T-helper 1 cell treated with Interleukin-12 subunit alpha and Interleukin-12 subunit beta and Interleukin-4 antibody, amounts not matched to agents 30 ng/mL and 1 ng/mL, for 36 hours (primary cell): ENCODE measurements at regions not wholly inside any gene's neighbourhood (a gene's known extent, or its start where the extent isn't known, plus 50 kb on each side); places are given as distances from the start of the nearest gene placed in this dataset.
"Not testable (repeated sequence)": the region's sequence is repeated elsewhere in the genome, so short reads cannot be mapped to it uniquely, and the experiment has no call there.

Source experiments
- intact Hi-C: fragments of 100-400 bp; cut with micrococcal nuclease; formaldehyde crosslinking; loops from one replicate; pipeline ENCODE4 v1.15.1; 2024

GRCh38 chr7:85896531-85896930 is 709.7 kb upstream of the SEMA3D start:
- intact Hi-C loops = no loop called here

- intact Hi-C loops = no loop called here
Observed at GRCh38 chr7:85895835-85896234, 709.0 kb upstream of the SEMA3D start.

- intact Hi-C loops = not testable (repeated sequence)
Observed at GRCh38 chr7:85891900-85892299, 705.0 kb upstream of the SEMA3D start.

GRCh38 chr7:85890244-85890811 is 703.5 kb upstream of the SEMA3D start:
- intact Hi-C loops = loop anchor here (1.0 kb wide), 1 partner anchor 579 kb away; no protein-coding TSS in a partner anchor

- intact Hi-C loops = no loop called here
Observed at GRCh38 chr7:85887133-85887532, 700.3 kb upstream of the SEMA3D start.

- intact Hi-C loops = no loop called here
Observed at GRCh38 chr7:85882335-85882734, 695.5 kb upstream of the SEMA3D start.

- intact Hi-C loops = no loop called here
Observed at GRCh38 chr7:85875398-85875797, 688.5 kb upstream of the SEMA3D start.

- intact Hi-C loops = no loop called here
Observed at GRCh38 chr7:85866540-85866939, 679.7 kb upstream of the SEMA3D start.

GRCh38 chr7:85851571-85852193 is 664.8 kb upstream of the SEMA3D start:
- intact Hi-C loops = no loop called here

- intact Hi-C loops = no loop called here
Observed at GRCh38 chr7:85850381-85850780, 663.5 kb upstream of the SEMA3D start.

GRCh38 chr7:85840554-85840953 is 653.7 kb upstream of the SEMA3D start:
- intact Hi-C loops = no loop called here

GRCh38 chr7:85833066-85833465 is 646.2 kb upstream of the SEMA3D start:
- intact Hi-C loops = no loop called here

- intact Hi-C loops = no loop called here
Observed at GRCh38 chr7:85830982-85831381, 644.1 kb upstream of the SEMA3D start.

- intact Hi-C loops = no loop called here
Observed at GRCh38 chr7:85829817-85830432, 643.1 kb upstream of the SEMA3D start.

GRCh38 chr7:85829176-85829575 is 642.3 kb upstream of the SEMA3D start:
- intact Hi-C loops = no loop called here

GRCh38 chr7:85828614-85829013 is 641.8 kb upstream of the SEMA3D start:
- intact Hi-C loops = no loop called here

GRCh38 chr7:85823396-85824080 is 636.7 kb upstream of the SEMA3D start:
- intact Hi-C loops = no loop called here

- intact Hi-C loops = no loop called here
Observed at GRCh38 chr7:85821926-85822325, 635.1 kb upstream of the SEMA3D start.

GRCh38 chr7:85820702-85821443 is 634.0 kb upstream of the SEMA3D start:
- intact Hi-C loops = no loop called here

- intact Hi-C loops = no loop called here
Observed at GRCh38 chr7:85815526-85815925, 628.7 kb upstream of the SEMA3D start.

- intact Hi-C loops = no loop called here
Observed at GRCh38 chr7:85806321-85806720, 619.5 kb upstream of the SEMA3D start.

GRCh38 chr7:85805656-85806055 is 618.8 kb upstream of the SEMA3D start:
- intact Hi-C loops = no loop called here
